ENCODE measurements at regions not wholly inside any gene's neighbourhood (a gene's known extent, or its start where the extent isn't known, plus 50 kb on each side); places are given as distances from the start of the nearest gene placed in this dataset.
A peak's percentile ranks its signal among the peaks of the same experiment; 100 is the strongest.

DNA sequence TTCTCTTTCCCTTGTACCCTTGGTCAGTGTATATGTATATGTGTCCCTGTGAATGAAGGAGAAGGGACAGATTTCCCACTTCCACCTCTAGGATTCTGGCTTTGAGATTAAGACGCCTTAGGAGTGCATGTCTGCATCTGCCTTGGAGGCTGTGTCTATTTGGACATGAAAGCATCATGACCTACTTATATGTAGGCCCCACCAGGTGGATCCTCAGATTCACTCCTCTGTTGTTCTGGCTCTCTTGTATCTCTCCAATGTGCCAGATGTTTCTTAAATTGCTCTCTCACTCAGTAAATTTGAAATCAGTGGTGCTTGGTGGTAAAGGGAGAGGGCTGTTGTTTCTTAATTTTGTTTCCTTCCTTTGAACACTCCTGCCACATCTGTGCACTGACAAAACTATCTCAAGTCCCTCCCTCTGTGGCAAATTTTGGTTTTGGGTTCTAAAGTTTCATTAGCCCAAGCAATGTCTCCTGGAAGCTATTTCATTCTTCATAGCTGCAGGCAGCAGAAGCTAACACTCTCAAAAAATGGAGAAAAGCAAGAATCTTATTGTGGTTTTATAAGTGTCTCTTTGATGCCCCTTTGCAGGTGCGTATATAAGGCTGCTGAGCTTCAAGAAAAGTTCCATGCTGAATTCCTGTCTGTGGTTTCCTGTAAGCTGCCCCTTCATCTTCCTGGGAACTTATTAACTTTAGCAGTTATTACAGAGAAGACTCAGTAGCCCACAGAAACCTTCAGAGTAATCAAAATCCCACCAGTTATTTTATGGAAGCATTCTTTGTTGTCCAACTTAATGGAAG is 179.7 kb upstream of the SETBP1 start:
- Histone ChIP-seq H3K4me1 (ENCODE audit: control insufficient read depth in 1 of 2, insufficient read depth in 2 of 2, low read length in 2 of 2) (no peaks in the 10 kb centered on the region), H3K4me3 (ENCODE audit: low read length in 2 of 2) (no peak overlapping the region), H3K36me3 (ENCODE audit: control insufficient read depth in 1 of 2, insufficient read depth in 2 of 2, low read length in 1 of 2) (no peaks in the 10 kb centered on the region), H3K27ac (ENCODE audit: low read depth in 1 of 2, low read length in 2 of 2) (no peak overlapping the region), H3K9me3 (ENCODE audit: control insufficient read depth, low read length) (no peaks in the 10 kb centered on the region), H3K27me3 (ENCODE audit: control insufficient read depth in 1 of 2, insufficient read depth in 2 of 2, low read length in 1 of 2) (no peaks in the 10 kb centered on the region)
- ATAC-seq (ENCODE audit: low FRiP score), result no peak
- intact Hi-C loops (cut with DNase I), result loop anchor here in 1 of 2 donors (10.0 kb wide), 1 partner anchor 56 kb away; no protein-coding TSS in a partner anchor
- WGBS, 2 donors, result 88 to 92% methylated on average over 2 of the region's 2 CpGs
- DNase-seq, result no peak

DNA sequence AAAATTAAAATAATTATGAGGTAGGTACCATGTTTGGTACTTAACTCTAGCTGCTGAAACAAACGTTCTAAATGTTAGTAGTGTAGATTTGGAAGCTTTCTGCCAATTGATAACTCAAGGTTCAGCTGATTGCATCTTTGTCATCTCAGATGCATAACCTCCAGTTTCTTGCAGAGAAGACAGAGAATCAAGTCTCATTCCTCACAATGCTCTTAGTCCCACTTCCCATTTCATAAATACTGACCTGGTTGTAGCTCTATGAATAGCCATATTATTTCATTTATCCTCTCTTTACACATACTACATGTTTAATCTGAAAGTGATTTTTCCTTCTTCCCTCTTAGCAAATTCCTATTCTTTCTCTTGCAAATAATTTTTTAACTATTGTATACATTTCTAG is 178.5 kb upstream of the SETBP1 start:
- WGBS, 2 donors, result 74 to 83% methylated on average over 1 of the region's 1 CpG
- H3K9me3 ChIP-seq (ENCODE audit: control insufficient read depth, low read length), result no peaks in the 10 kb centered on the region
- no peaks in the 10 kb centered on the region for H3K4me1 ChIP-seq (ENCODE audit: control insufficient read depth in 1 of 2, insufficient read depth in 2 of 2, low read length in 2 of 2)
- ATAC-seq (ENCODE audit: low FRiP score), result no peak
- H3K27ac ChIP-seq (ENCODE audit: low read depth in 1 of 2, low read length in 2 of 2), result no peak overlapping the region
- no peak overlapping the region for H3K4me3 ChIP-seq (ENCODE audit: low read length in 2 of 2)
- no peaks in the 10 kb centered on the region for H3K27me3 ChIP-seq (ENCODE audit: control insufficient read depth in 1 of 2, insufficient read depth in 2 of 2, low read length in 1 of 2)
- intact Hi-C loops (cut with DNase I), result loop anchor here in 1 of 2 donors (10.0 kb wide), 1 partner anchor 57 kb away; no protein-coding TSS in a partner anchor
- no peaks in the 10 kb centered on the region for H3K36me3 ChIP-seq (ENCODE audit: control insufficient read depth in 1 of 2, insufficient read depth in 2 of 2, low read length in 1 of 2)
- DNase-seq, result no peak

DNA sequence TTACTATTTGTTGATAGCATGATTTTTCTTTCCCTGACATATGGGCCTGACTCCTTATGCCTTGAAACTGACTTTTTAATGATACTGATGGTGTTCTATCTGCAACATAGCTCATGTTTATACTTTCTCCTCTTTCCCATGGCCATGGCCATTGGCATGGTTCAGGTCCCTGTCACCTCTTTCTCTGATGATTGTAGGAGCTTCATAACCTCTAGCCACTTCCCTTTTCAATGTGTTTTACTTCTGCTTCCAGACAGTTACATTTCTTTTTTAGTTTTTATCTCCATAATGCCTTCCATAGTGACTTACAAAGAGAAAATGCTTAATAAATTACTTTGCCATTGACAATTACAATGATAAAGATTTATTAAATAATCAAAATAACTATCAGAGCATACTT is 177.9 kb upstream of the SETBP1 start:
- Histone ChIP-seq H3K4me1 (ENCODE audit: control insufficient read depth in 1 of 2, insufficient read depth in 2 of 2, low read length in 2 of 2) (no peaks in the 10 kb centered on the region), H3K9me3 (ENCODE audit: control insufficient read depth, low read length) (no peaks in the 10 kb centered on the region), H3K27me3 (ENCODE audit: control insufficient read depth in 1 of 2, insufficient read depth in 2 of 2, low read length in 1 of 2) (no peaks in the 10 kb centered on the region), H3K27ac (ENCODE audit: low read depth in 1 of 2, low read length in 2 of 2) (no peak overlapping the region), H3K36me3 (ENCODE audit: control insufficient read depth in 1 of 2, insufficient read depth in 2 of 2, low read length in 1 of 2) (no peaks in the 10 kb centered on the region), H3K4me3 (ENCODE audit: low read length in 2 of 2) (no peak overlapping the region)
- ATAC-seq (ENCODE audit: low FRiP score) (no peak), DNase-seq (no peak)
- intact Hi-C loops (cut with DNase I), result loop anchor here in 1 of 2 donors (10.0 kb wide), 1 partner anchor 58 kb away; no protein-coding TSS in a partner anchor

DNA sequence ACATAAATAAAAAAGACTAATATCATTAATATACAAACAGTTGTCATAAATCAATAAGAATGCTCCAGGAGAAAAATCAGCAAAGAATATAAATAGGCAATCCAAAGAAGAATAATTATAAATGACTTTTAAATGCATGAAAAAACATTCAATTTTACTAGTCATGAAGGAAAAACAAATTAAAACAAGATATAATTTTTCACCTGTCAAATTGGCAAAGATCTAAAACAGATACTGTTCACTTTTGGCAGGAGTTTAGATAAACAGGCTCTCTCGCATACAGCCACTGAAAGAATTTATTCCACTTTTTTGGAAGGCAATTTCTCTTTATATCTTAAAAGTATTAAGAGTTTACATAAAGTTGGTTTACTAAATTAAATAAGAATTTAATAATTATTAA is 176.8 kb upstream of the SETBP1 start:
- Histone ChIP-seq H3K27ac (ENCODE audit: low read depth in 1 of 2, low read length in 2 of 2) (no peak overlapping the region), H3K4me3 (ENCODE audit: low read length in 2 of 2) (no peak overlapping the region), H3K27me3 (ENCODE audit: control insufficient read depth in 1 of 2, insufficient read depth in 2 of 2, low read length in 1 of 2) (no peaks in the 10 kb centered on the region), H3K36me3 (ENCODE audit: control insufficient read depth in 1 of 2, insufficient read depth in 2 of 2, low read length in 1 of 2) (no peaks in the 10 kb centered on the region), H3K4me1 (ENCODE audit: control insufficient read depth in 1 of 2, insufficient read depth in 2 of 2, low read length in 2 of 2) (no peaks in the 10 kb centered on the region), H3K9me3 (ENCODE audit: control insufficient read depth, low read length) (no peaks in the 10 kb centered on the region)
- ATAC-seq (ENCODE audit: low FRiP score) (no peak), DNase-seq (no peak)
- intact Hi-C loops (cut with DNase I), result loop anchor here in 1 of 2 donors (10.0 kb wide), 1 partner anchor 59 kb away; no protein-coding TSS in a partner anchor
- 43 to 58% methylated on average over 1 of the region's 1 CpG for WGBS, 2 donors

DNA sequence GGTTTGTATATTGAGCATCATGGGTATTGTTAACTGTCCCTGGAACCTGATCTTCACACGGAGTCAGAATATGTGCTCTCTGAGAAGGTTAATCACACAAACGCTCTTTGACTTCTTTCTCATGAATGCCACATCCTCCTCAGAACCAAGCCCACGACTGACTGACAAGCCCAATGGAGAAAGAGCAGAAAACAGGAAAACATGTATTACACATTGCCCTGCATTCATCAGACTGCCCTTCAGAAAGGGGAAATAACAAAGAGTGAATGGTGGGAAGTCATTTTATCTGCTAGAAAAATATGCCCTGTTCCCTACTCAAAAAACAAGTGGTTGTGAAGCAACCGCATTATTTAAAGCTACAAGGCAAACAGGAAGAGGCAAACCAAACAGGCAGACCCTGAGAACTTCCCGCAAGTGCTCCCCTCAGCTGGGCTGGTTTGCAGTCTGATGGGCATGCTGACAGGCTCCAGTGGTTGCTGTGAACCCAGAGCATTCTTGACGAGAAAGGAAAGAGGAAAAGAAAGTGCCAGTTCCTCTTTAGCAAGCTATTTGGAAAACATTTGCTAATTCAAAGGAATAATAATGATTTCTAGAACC is 172.9 kb upstream of the SETBP1 start:
- ATAC-seq (ENCODE audit: low FRiP score) (no peak), DNase-seq (peak; percentile 74 to 85)
- Histone ChIP-seq H3K36me3 (ENCODE audit: control insufficient read depth in 1 of 2, insufficient read depth in 2 of 2, low read length in 1 of 2) (no peaks in the 10 kb centered on the region), H3K4me3 (ENCODE audit: low read length in 2 of 2) (no peak overlapping the region), H3K9me3 (ENCODE audit: control insufficient read depth, low read length) (no peaks in the 10 kb centered on the region), H3K27ac (ENCODE audit: low read depth in 1 of 2, low read length in 2 of 2) (no peak overlapping the region), H3K4me1 (ENCODE audit: control insufficient read depth in 1 of 2, insufficient read depth in 2 of 2, low read length in 2 of 2) (no peaks in the 10 kb centered on the region), H3K27me3 (ENCODE audit: control insufficient read depth in 1 of 2, insufficient read depth in 2 of 2, low read length in 1 of 2) (no peaks in the 10 kb centered on the region)
- intact Hi-C loops (cut with DNase I), result loop anchor here in 1 of 2 donors (10.0 kb wide), 1 partner anchor 63 kb away; no protein-coding TSS in a partner anchor
- 26% methylated on average over 6 of the region's 6 CpGs for WGBS, 2 donors

DNA sequence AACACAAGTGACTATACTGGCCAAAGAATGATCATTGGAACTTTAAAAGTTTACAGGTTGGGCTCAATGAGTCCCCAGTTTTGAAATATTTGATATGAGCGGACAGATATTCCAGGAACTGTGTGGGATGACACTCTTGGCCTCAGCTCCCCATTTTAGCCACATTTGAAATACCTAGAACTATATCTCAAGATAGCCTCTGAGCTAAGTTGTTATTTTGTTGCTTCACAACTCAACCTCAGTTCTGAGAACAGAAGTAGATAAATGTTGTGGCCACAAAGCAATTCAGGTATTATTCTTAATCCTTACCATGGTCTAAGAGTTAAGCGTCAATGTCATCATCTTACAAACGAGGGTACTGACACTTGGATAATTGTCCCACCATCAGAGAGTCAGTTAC is 172.2 kb upstream of the SETBP1 start:
- DNase-seq (no peak), ATAC-seq (ENCODE audit: low FRiP score) (no peak)
- Histone ChIP-seq H3K36me3 (ENCODE audit: control insufficient read depth in 1 of 2, insufficient read depth in 2 of 2, low read length in 1 of 2) (no peaks in the 10 kb centered on the region), H3K4me3 (ENCODE audit: low read length in 2 of 2) (no peak overlapping the region), H3K4me1 (ENCODE audit: control insufficient read depth in 1 of 2, insufficient read depth in 2 of 2, low read length in 2 of 2) (no peaks in the 10 kb centered on the region), H3K27ac (ENCODE audit: low read depth in 1 of 2, low read length in 2 of 2) (no peak overlapping the region), H3K9me3 (ENCODE audit: control insufficient read depth, low read length) (no peaks in the 10 kb centered on the region), H3K27me3 (ENCODE audit: control insufficient read depth in 1 of 2, insufficient read depth in 2 of 2, low read length in 1 of 2) (no peaks in the 10 kb centered on the region)
- intact Hi-C loops (cut with DNase I), result loop anchor here in 1 of 2 donors (10.0 kb wide), 1 partner anchor 64 kb away; no protein-coding TSS in a partner anchor
- WGBS, 2 donors, result 91% methylated on average over 3 of the region's 3 CpGs

DNA sequence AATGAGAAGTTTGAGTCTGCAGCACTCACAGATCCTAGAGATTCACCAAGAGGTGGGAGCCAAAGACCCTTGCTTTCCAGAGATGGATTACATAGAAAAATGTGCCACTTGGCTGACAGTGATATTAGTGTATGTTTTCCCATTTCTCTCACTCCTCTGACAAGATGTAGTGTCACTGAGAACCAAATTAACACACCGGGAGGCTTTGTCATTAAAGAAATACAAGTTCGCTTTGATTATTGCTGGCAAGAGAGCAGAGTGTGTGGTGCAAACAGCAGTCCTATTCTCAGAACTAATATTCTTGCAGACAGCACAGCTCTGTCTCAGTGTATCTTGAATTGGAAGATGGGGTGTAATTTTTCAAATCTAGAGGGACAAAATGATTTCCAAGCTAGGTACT is 171.6 kb upstream of the SETBP1 start:
- no peak overlapping the region for H3K4me3 ChIP-seq (ENCODE audit: low read length in 2 of 2)
- 83 to 92% methylated on average over 2 of the region's 2 CpGs for WGBS, 2 donors
- ATAC-seq (ENCODE audit: low FRiP score), result no peak
- H3K27ac ChIP-seq (ENCODE audit: low read depth in 1 of 2, low read length in 2 of 2), result no peak overlapping the region
- no peaks in the 10 kb centered on the region for H3K4me1 ChIP-seq (ENCODE audit: control insufficient read depth in 1 of 2, insufficient read depth in 2 of 2, low read length in 2 of 2)
- DNase-seq, result no peak
- no peaks in the 10 kb centered on the region for H3K36me3 ChIP-seq (ENCODE audit: control insufficient read depth in 1 of 2, insufficient read depth in 2 of 2, low read length in 1 of 2)
- no peaks in the 10 kb centered on the region for H3K27me3 ChIP-seq (ENCODE audit: control insufficient read depth in 1 of 2, insufficient read depth in 2 of 2, low read length in 1 of 2)
- intact Hi-C loops (cut with DNase I), result loop anchor here in 1 of 2 donors (10.0 kb wide), 1 partner anchor 64 kb away; no protein-coding TSS in a partner anchor
- H3K9me3 ChIP-seq (ENCODE audit: control insufficient read depth, low read length), result no peaks in the 10 kb centered on the region

DNA sequence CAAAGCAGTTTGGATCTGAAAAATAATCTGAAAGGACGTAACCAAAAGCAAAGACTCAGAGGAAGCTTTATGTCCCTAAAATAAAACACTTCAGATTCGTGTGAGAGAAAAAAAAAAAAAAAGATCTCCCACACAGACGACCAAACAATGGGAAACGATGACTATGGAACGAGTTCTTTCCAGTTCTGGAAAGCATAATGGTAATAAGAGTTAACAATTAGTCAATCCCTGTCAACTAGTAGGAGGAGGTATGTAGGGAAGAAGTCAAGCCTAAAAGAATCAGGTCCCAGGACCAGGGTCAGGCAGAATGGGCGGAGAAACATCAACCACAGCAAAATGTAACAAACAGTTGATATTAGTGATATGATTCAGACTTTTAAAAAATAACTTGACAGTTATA is 170.3 kb upstream of the SETBP1 start:
- no peak for ATAC-seq (ENCODE audit: low FRiP score)
- intact Hi-C loops (cut with DNase I), result no loop called here
- Histone ChIP-seq H3K36me3 (ENCODE audit: control insufficient read depth in 1 of 2, insufficient read depth in 2 of 2, low read length in 1 of 2) (no peaks in the 10 kb centered on the region), H3K9me3 (ENCODE audit: control insufficient read depth, low read length) (no peaks in the 10 kb centered on the region), H3K4me1 (ENCODE audit: control insufficient read depth in 1 of 2, insufficient read depth in 2 of 2, low read length in 2 of 2) (no peaks in the 10 kb centered on the region), H3K4me3 (ENCODE audit: low read length in 2 of 2) (no peak overlapping the region), H3K27me3 (ENCODE audit: control insufficient read depth in 1 of 2, insufficient read depth in 2 of 2, low read length in 1 of 2) (no peaks in the 10 kb centered on the region), H3K27ac (ENCODE audit: low read depth in 1 of 2, low read length in 2 of 2) (no peak overlapping the region)
- no peak for DNase-seq
- 41 to 42% methylated on average over 6 of the region's 6 CpGs for WGBS, 2 donors

DNA sequence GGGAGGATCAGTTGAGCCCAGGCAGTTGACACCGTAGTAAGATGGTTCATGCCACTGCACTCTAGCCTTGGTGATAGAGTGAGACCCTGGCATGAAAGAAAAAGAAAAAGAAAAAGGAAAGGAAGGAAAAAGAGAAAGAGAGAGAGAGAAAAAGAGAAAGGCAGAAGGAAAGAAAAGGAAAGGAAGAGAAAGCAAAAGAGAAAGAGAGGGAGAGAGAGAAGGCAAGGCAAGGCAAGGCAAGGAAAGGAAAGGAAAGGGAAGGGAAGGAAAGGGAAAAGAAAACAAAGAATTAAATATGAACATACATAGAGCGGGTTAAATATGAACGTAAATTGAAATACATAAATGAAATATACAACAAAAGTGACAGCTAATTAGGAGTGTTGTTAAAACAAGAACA is 167.5 kb upstream of the SETBP1 start:
- intact Hi-C loops (cut with DNase I), result no loop called here
- Histone ChIP-seq H3K36me3 (ENCODE audit: control insufficient read depth in 1 of 2, insufficient read depth in 2 of 2, low read length in 1 of 2) (no peaks in the 10 kb centered on the region), H3K4me3 (ENCODE audit: low read length in 2 of 2) (no peak overlapping the region), H3K27me3 (ENCODE audit: control insufficient read depth in 1 of 2, insufficient read depth in 2 of 2, low read length in 1 of 2) (no peaks in the 10 kb centered on the region), H3K27ac (ENCODE audit: low read depth in 1 of 2, low read length in 2 of 2) (no peak overlapping the region), H3K9me3 (ENCODE audit: control insufficient read depth, low read length) (no peaks in the 10 kb centered on the region), H3K4me1 (ENCODE audit: control insufficient read depth in 1 of 2, insufficient read depth in 2 of 2, low read length in 2 of 2) (no peaks in the 10 kb centered on the region)
- 94 to 97% methylated on average over 3 of the region's 3 CpGs for WGBS, 2 donors
- no peak for DNase-seq
- ATAC-seq (ENCODE audit: low FRiP score), result no peak

All from aorta (tissue), 5 donors.